Stimulated activated memory B cell treated with anti-CD40 and anti-IgM and Interleukin-4, amounts not matched to agents 10 μg/mL and 1 μg/mL and 100 μg/mL, for 72 hours (primary cell): ENCODE measurements at regions not wholly inside any gene's neighbourhood (a gene's known extent, or its start where the extent isn't known, plus 50 kb on each side); places are given as distances from the start of the nearest gene placed in this dataset.

ENCODE experiments used
- ATAC-seq: fragments of 150-1000 bp; cut with Tn5 transposase; 2 replicates; pipeline ENCODE4 v1.10.0; 2021
- H3K27ac Mint-ChIP-seq: one replicate; pipeline ENCODE4 v1.8.0; 2022; ENCODE audit warnings: mild to moderate bottlenecking, mixed read lengths
- H3K27me3 Mint-ChIP-seq: one replicate; pipeline ENCODE4 v1.8.0; 2022; ENCODE audit warnings: mixed read lengths
- H3K36me3 Mint-ChIP-seq: one replicate; pipeline ENCODE4 v1.8.0; 2022; ENCODE audit warnings: mixed read lengths
- H3K4me1 Mint-ChIP-seq: one replicate; pipeline ENCODE4 v1.8.0; 2022; ENCODE audit warnings: mixed read lengths
- H3K4me3 Mint-ChIP-seq: one replicate; pipeline ENCODE4 v1.8.0; 2022; ENCODE audit warnings: mild to moderate bottlenecking, moderate library complexity, mixed read lengths
- H3K9me3 Mint-ChIP-seq: one replicate; pipeline ENCODE4 v1.8.0; 2022; ENCODE audit warnings: mixed read lengths

GRCh38 chr15:29936353-29937049 lies 114.2 kb upstream of the TJP1 start:
- no peak for ATAC-seq
- Mint-ChIP-seq H3K27ac (no peak overlapping the region), H3K36me3 (no peaks in the 10 kb centered on the region), H3K4me3 (no peak overlapping the region), H3K4me1 (no peaks in the 10 kb centered on the region), H3K9me3 (no peaks in the 10 kb centered on the region), H3K27me3 (peaks cover 10% of the 10 kb centered on the region)

GRCh38 chr15:29935296-29936004 lies 113.2 kb upstream of the TJP1 start:
- Mint-ChIP-seq H3K36me3 (no peaks in the 10 kb centered on the region), H3K4me3 (no peak overlapping the region), H3K4me1 (no peaks in the 10 kb centered on the region), H3K27me3 (peaks cover 10% of the 10 kb centered on the region), H3K27ac (no peak overlapping the region), H3K9me3 (no peaks in the 10 kb centered on the region)
- no peak for ATAC-seq

- Mint-ChIP-seq H3K9me3 (no peaks in the 10 kb centered on the region), H3K27me3 (peaks cover 10% of the 10 kb centered on the region), H3K36me3 (no peaks in the 10 kb centered on the region), H3K4me3 (no peak overlapping the region), H3K4me1 (no peaks in the 10 kb centered on the region), H3K27ac (no peak overlapping the region)
- no peak for ATAC-seq
Measured at GRCh38 chr15:29934251-29934650, 112.0 kb upstream of the TJP1 start.

GRCh38 chr15:29933042-29933803 lies 111.0 kb upstream of the TJP1 start:
- no peak overlapping the region for H3K27ac Mint-ChIP-seq
- ATAC-seq: no peak
- no peaks in the 10 kb centered on the region for H3K36me3 Mint-ChIP-seq

GRCh38 chr15:29926083-29926388 lies 103.8 kb upstream of the TJP1 start:
- no peak for ATAC-seq
- H3K27ac Mint-ChIP-seq: no peak overlapping the region
- no peaks in the 10 kb centered on the region for H3K36me3 Mint-ChIP-seq
- H3K4me1 Mint-ChIP-seq: no peaks in the 10 kb centered on the region
- H3K4me3 Mint-ChIP-seq: no peak overlapping the region
- no peaks in the 10 kb centered on the region for H3K9me3 Mint-ChIP-seq
- H3K27me3 Mint-ChIP-seq: peaks cover 28% of the 10 kb centered on the region

More at GRCh38 chr15:29933042-29933803, 111.0 kb upstream of the TJP1 start:
- Mint-ChIP-seq H3K4me3 (no peak overlapping the region), H3K9me3 (no peaks in the 10 kb centered on the region), H3K4me1 (no peaks in the 10 kb centered on the region), H3K27me3 (peaks cover 10% of the 10 kb centered on the region)

GRCh38 chr15:29925227-29926082 lies 103.2 kb upstream of the TJP1 start:
- H3K36me3 Mint-ChIP-seq: no peaks in the 10 kb centered on the region
- H3K9me3 Mint-ChIP-seq: no peaks in the 10 kb centered on the region
- no peak overlapping the region for H3K27ac Mint-ChIP-seq
- H3K4me3 Mint-ChIP-seq: no peak overlapping the region
- ATAC-seq: no peak
- no peaks in the 10 kb centered on the region for H3K4me1 Mint-ChIP-seq
- H3K27me3 Mint-ChIP-seq: peaks cover 31% of the 10 kb centered on the region

- H3K36me3 Mint-ChIP-seq: no peaks in the 10 kb centered on the region
- no peaks in the 10 kb centered on the region for H3K4me1 Mint-ChIP-seq
- H3K4me3 Mint-ChIP-seq: no peak overlapping the region
- H3K9me3 Mint-ChIP-seq: no peaks in the 10 kb centered on the region
- ATAC-seq: no peak
- H3K27ac Mint-ChIP-seq: no peak overlapping the region
- peaks cover 31% of the 10 kb centered on the region for H3K27me3 Mint-ChIP-seq
Measured at GRCh38 chr15:29924750-29925149, 102.5 kb upstream of the TJP1 start.

GRCh38 chr15:29922191-29922590 lies 99.9 kb upstream of the TJP1 start:
- H3K27me3 Mint-ChIP-seq: peaks cover 45% of the 10 kb centered on the region
- H3K9me3 Mint-ChIP-seq: no peaks in the 10 kb centered on the region
- no peaks in the 10 kb centered on the region for H3K4me1 Mint-ChIP-seq
- ATAC-seq: no peak
- no peak overlapping the region for H3K27ac Mint-ChIP-seq
- no peaks in the 10 kb centered on the region for H3K36me3 Mint-ChIP-seq
- no peak overlapping the region for H3K4me3 Mint-ChIP-seq

GRCh38 chr15:29921130-29921601 lies 98.9 kb upstream of the TJP1 start:
- Mint-ChIP-seq H3K9me3 (no peaks in the 10 kb centered on the region), H3K36me3 (no peaks in the 10 kb centered on the region), H3K4me1 (no peaks in the 10 kb centered on the region), H3K4me3 (no peak overlapping the region), H3K27me3 (peaks cover 45% of the 10 kb centered on the region), H3K27ac (no peak overlapping the region)
- no peak for ATAC-seq

- H3K9me3 Mint-ChIP-seq: no peaks in the 10 kb centered on the region
- no peak for ATAC-seq
- no peak overlapping the region for H3K27ac Mint-ChIP-seq
- H3K36me3 Mint-ChIP-seq: no peaks in the 10 kb centered on the region
- no peaks in the 10 kb centered on the region for H3K4me1 Mint-ChIP-seq
- H3K4me3 Mint-ChIP-seq: no peak overlapping the region
- peaks cover 45% of the 10 kb centered on the region for H3K27me3 Mint-ChIP-seq
Measured at GRCh38 chr15:29920515-29920914, 98.2 kb upstream of the TJP1 start.

- H3K36me3 Mint-ChIP-seq: no peaks in the 10 kb centered on the region
- H3K9me3 Mint-ChIP-seq: no peaks in the 10 kb centered on the region
- no peaks in the 10 kb centered on the region for H3K4me1 Mint-ChIP-seq
- H3K27ac Mint-ChIP-seq: no peak overlapping the region
- H3K4me3 Mint-ChIP-seq: no peak overlapping the region
- peaks cover 45% of the 10 kb centered on the region for H3K27me3 Mint-ChIP-seq
- no peak for ATAC-seq
Measured at GRCh38 chr15:29919380-29919881, 97.2 kb upstream of the TJP1 start.

GRCh38 chr15:29917600-29918597 lies 95.6 kb upstream of the TJP1 start:
- no peak for ATAC-seq
- Mint-ChIP-seq H3K27me3 (peaks cover 42% of the 10 kb centered on the region), H3K9me3 (no peaks in the 10 kb centered on the region), H3K4me1 (no peaks in the 10 kb centered on the region), H3K27ac (no peak overlapping the region), H3K4me3 (no peak overlapping the region), H3K36me3 (no peaks in the 10 kb centered on the region)

- Mint-ChIP-seq H3K4me3 (no peak overlapping the region), H3K27ac (no peak overlapping the region), H3K36me3 (no peaks in the 10 kb centered on the region), H3K27me3 (peaks cover 23% of the 10 kb centered on the region), H3K4me1 (no peaks in the 10 kb centered on the region), H3K9me3 (peaks cover 8% of the 10 kb centered on the region)
- no peak for ATAC-seq
Measured at GRCh38 chr15:29914511-29914926, 92.3 kb upstream of the TJP1 start.
